Hepatocyte (in vitro differentiated cells): ENCODE measurements at regions not wholly inside any gene's neighbourhood (a gene's known extent, or its start where the extent isn't known, plus 50 kb on each side); places are given as distances from the start of the nearest gene placed in this dataset.

Experiments
- DNase-seq: peaks from one replicate; pipeline ENCODE4 v3.0.0-alpha.2; 2016; ENCODE audit warnings: low spot score
- H2AFZ ChIP-seq: fragments of 200-600 bp; sonication (generic); 2 replicates; pipeline ENCODE4 v1.6.0; 2016; ENCODE audit warnings: antibody characterized with exemption, mild to moderate bottlenecking
- H3K27ac ChIP-seq: fragments of 200-600 bp; sonication (generic); 2 replicates; pipeline ENCODE4 v1.5.1; 2016; ENCODE audit warnings: mild to moderate bottlenecking
- H3K27me3 ChIP-seq: fragments of 200-600 bp; sonication (generic); 2 replicates; pipeline ENCODE4 v1.6.1; 2016
- H3K36me3 ChIP-seq: fragments of 200-600 bp; sonication (generic); replicated peaks from 2 replicates; pipeline ENCODE4 v1.5.1; 2016; ENCODE audit warnings: low read depth; ENCODE audit not compliant: insufficient read depth
- H3K4me1 ChIP-seq: fragments of 200-600 bp; sonication (generic); 2 replicates; pipeline ENCODE4 v1.5.1; 2016; ENCODE audit warnings: mild to moderate bottlenecking, moderate library complexity; ENCODE audit not compliant: insufficient read depth
- H3K4me2 ChIP-seq: fragments of 200-600 bp; sonication (generic); 2 replicates; pipeline ENCODE4 v1.6.0; 2016
- H3K4me3 ChIP-seq: fragments of 200-600 bp; sonication (generic); 2 replicates; pipeline ENCODE4 v1.5.1; 2016; ENCODE audit warnings: mild to moderate bottlenecking
- H3K79me2 ChIP-seq: fragments of 200-600 bp; sonication (generic); 2 replicates; pipeline ENCODE4 v1.6.0; 2017; ENCODE audit warnings: mild to moderate bottlenecking
- H3K9me2 ChIP-seq: fragments of 200-600 bp; sonication (generic); replicated peaks from 2 replicates; pipeline ENCODE4 v1.6.0; 2017; ENCODE audit warnings: mild to moderate bottlenecking; ENCODE audit not compliant: insufficient read depth
- H3K9me3 ChIP-seq: fragments of 200-600 bp; sonication (generic); 2 replicates; pipeline ENCODE4 v1.5.1; 2016; ENCODE audit warnings: low read depth, mild to moderate bottlenecking
- H4K20me1 ChIP-seq: fragments of 200-600 bp; sonication (generic); 2 replicates; pipeline ENCODE4 v1.6.0; 2016; ENCODE audit warnings: mild to moderate bottlenecking; ENCODE audit not compliant: insufficient read depth, poor library complexity, severe bottlenecking
- CTCF ChIP-seq: fragments of 200-600 bp; sonication (generic); IDR thresholded peaks from 2 replicates; pipeline ENCODE4 v1.5.1; 2016; ENCODE audit warnings: antibody characterized with exemption, mild to moderate bottlenecking; ENCODE audit not compliant: poor library complexity
- EZH2 ChIP-seq: fragments of 200-600 bp; sonication (generic); IDR thresholded peaks from 2 replicates; pipeline ENCODE4 v1.6.1; 2016; ENCODE audit warnings: antibody characterized with exemption, mild to moderate bottlenecking, borderline replicate concordance
- EZH2phosphoT487 ChIP-seq: fragments of 200-600 bp; sonication (generic); IDR thresholded peaks from one replicate; pipeline ENCODE4 v1.6.1; 2018; ENCODE audit warnings: antibody characterized with exemption, mild to moderate bottlenecking, low read depth, moderate library complexity; ENCODE audit not compliant: unreplicated experiment, severe bottlenecking
- WGBS: methylation state at CpG from one replicate; pipeline ENCODE4 v1.1.6; 2016; ENCODE audit warnings: low lambda C conversion rate; ENCODE audit errors: missing lambda C conversion rate; 5-methylcytosine and 5-hydroxymethylcytosine counted together

- no peaks in the 10 kb centered on the region for H3K9me2 ChIP-seq
- peaks cover 21% of the 10 kb centered on the region for H3K79me2 ChIP-seq
- no peaks in the 10 kb centered on the region for H3K27me3 ChIP-seq
- H3K27ac ChIP-seq = no peak overlapping the region
- no peak for TF ChIP-seq EZH2phosphoT487
- TF ChIP-seq CTCF = no peak
- no peak for TF ChIP-seq EZH2
- H3K4me2 ChIP-seq = no peak overlapping the region
- H3K4me3 ChIP-seq = no peak overlapping the region
- H2AFZ ChIP-seq = no peak overlapping the region
- H3K4me1 ChIP-seq = peaks cover 12% of the 10 kb centered on the region
- whole genome bisulfite sequencing = 92% methylated on average over 16 of the region's 16 CpGs
- DNase-seq = no peak
- H3K36me3 ChIP-seq = no peaks in the 10 kb centered on the region
- peaks cover 8% of the 10 kb centered on the region for H4K20me1 ChIP-seq
- H3K9me3 ChIP-seq = no peaks in the 10 kb centered on the region
These were observed 50.5 kb downstream of the RGS12 start for GRCh38 chr4:3343358-3343757.

GRCh38 chr4:3344104-3344503 is 51.3 kb downstream of the RGS12 start:
- H3K36me3 ChIP-seq = no peaks in the 10 kb centered on the region
- H3K27ac ChIP-seq = no peak overlapping the region
- H3K79me2 ChIP-seq = peaks cover 13% of the 10 kb centered on the region
- no peaks in the 10 kb centered on the region for H3K9me2 ChIP-seq
- no peak overlapping the region for H2AFZ ChIP-seq
- H3K4me1 ChIP-seq = peaks cover 12% of the 10 kb centered on the region
- peaks cover 3% of the 10 kb centered on the region for H4K20me1 ChIP-seq
- WGBS = 96% methylated on average over 9 of the region's 9 CpGs
- H3K4me2 ChIP-seq = no peak overlapping the region
- H3K4me3 ChIP-seq = no peak overlapping the region
- H3K9me3 ChIP-seq = no peaks in the 10 kb centered on the region
- H3K27me3 ChIP-seq = no peaks in the 10 kb centered on the region
- no peak for DNase-seq
- TF ChIP-seq CTCF = no peak
- TF ChIP-seq EZH2phosphoT487 = no peak
- no peak for TF ChIP-seq EZH2

GRCh38 chr4:3344596-3344995 is 51.8 kb downstream of the RGS12 start:
- 97% methylated on average over 4 of the region's 4 CpGs for WGBS
- TF ChIP-seq EZH2phosphoT487 (no peak), EZH2 (no peak), CTCF (no peak)
- no peak for DNase-seq
- H3K4me1 ChIP-seq = peaks cover 12% of the 10 kb centered on the region
- no peak overlapping the region for H3K4me2 ChIP-seq
- no peak overlapping the region for H2AFZ ChIP-seq
- no peak overlapping the region for H3K4me3 ChIP-seq
- no peaks in the 10 kb centered on the region for H3K36me3 ChIP-seq
- H3K27ac ChIP-seq = no peak overlapping the region
- peaks cover 2% of the 10 kb centered on the region for H4K20me1 ChIP-seq
- peaks cover 8% of the 10 kb centered on the region for H3K79me2 ChIP-seq
- H3K9me3 ChIP-seq = no peaks in the 10 kb centered on the region
- H3K9me2 ChIP-seq = no peaks in the 10 kb centered on the region
- no peaks in the 10 kb centered on the region for H3K27me3 ChIP-seq

- Histone ChIP-seq H3K9me2 (no peaks in the 10 kb centered on the region), H3K79me2 (peaks cover 8% of the 10 kb centered on the region), H2AFZ (no peak overlapping the region), H3K4me2 (no peak overlapping the region), H3K9me3 (no peaks in the 10 kb centered on the region), H4K20me1 (no peaks in the 10 kb centered on the region), H3K4me1 (peaks cover 12% of the 10 kb centered on the region), H3K4me3 (no peak overlapping the region), H3K27ac (no peak overlapping the region), H3K36me3 (no peaks in the 10 kb centered on the region), H3K27me3 (no peaks in the 10 kb centered on the region)
- no peak for DNase-seq
- 95% methylated on average over 5 of the region's 5 CpGs for WGBS
- TF ChIP-seq CTCF (no peak), EZH2phosphoT487 (no peak), EZH2 (no peak)
These were observed 52.6 kb downstream of the RGS12 start for GRCh38 chr4:3345384-3345783.
